ENCODE measurements at regions not wholly inside any gene's neighbourhood (a gene's known extent, or its start where the extent isn't known, plus 50 kb on each side); places are given as distances from the start of the nearest gene placed in this dataset.

DNA sequence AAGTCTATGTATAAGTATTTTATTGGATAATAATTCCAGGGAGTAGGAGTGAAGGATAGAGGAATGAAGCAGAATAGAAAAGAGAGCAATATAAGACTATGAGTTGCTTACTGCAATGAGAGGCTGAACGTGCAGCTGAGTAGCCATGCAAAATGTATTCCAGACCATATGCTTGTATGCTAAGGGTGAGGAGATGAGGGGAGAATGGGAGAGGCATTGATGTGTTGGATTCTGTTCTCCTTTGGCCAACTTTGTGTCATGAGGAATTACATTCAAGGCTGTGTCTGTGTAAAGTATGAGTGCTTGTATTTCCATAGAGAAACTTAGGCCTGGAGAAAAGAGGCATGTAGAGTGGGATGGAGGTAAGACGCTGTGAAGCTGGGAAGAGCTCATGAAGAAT is 301.8 kb downstream of the ARL6IP6 start:
- TF ChIP-seq, protein P1, sequence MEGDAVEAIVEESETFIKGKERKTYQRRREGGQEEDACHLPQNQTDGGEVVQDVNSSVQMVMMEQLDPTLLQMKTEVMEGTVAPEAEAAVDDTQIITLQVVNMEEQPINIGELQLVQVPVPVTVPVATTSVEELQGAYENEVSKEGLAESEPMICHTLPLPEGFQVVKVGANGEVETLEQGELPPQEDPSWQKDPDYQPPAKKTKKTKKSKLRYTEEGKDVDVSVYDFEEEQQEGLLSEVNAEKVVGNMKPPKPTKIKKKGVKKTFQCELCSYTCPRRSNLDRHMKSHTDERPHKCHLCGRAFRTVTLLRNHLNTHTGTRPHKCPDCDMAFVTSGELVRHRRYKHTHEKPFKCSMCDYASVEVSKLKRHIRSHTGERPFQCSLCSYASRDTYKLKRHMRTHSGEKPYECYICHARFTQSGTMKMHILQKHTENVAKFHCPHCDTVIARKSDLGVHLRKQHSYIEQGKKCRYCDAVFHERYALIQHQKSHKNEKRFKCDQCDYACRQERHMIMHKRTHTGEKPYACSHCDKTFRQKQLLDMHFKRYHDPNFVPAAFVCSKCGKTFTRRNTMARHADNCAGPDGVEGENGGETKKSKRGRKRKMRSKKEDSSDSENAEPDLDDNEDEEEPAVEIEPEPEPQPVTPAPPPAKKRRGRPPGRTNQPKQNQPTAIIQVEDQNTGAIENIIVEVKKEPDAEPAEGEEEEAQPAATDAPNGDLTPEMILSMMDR (IDR thresholded peaks at IDR 0.05; ENCODE audit: insufficient read depth, low read depth, low read length): no peak
- H3K4me3 ChIP-seq (ENCODE audit: low read depth, low read length): no peak overlapping the region
- H3K27me3 ChIP-seq (ENCODE audit: control insufficient read depth, insufficient read depth, low read length): no peaks in the 10 kb centered on the region
- no peaks in the 10 kb centered on the region for H3K36me3 ChIP-seq (ENCODE audit: control insufficient read depth, insufficient read depth, low read length)
- POLR2A ChIA-PET: no interaction called here
- CTCF ChIA-PET: no interaction called here
- DNase-seq (ENCODE audit: low read depth): no peak

DNA sequence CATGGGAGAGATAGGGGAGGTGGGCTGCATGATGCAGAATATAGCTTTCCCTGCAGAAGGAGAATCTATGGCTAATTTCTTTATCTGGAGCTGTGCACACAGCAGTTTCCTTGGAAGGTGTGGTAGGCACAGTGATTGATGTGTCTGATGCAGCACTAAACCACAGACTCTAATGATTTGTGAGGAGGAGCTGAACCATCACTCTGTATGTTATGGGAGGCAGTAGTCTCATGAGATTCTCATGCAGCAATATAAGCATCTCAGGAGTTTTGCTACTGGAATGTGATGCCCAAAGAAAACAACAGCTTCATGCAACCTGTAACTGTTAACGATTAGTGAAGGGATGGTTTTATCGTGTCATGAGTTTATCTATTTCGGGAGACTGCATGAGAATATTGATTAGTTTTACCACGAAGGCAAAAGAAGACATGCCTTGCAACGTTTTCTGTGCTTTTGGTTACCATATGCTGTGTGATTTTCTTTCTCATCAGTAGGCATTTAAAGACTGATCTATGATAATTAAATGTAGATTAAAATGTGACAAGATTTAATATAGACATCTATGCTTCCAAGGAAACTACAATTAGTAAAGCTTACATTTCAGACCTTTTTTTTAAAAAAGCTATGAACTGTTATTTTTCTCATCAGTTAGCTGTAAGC is 286.8 kb downstream of the ARL6IP6 start:
- DNase-seq (ENCODE audit: low read depth): no peak
- ChIA-PET CTCF (interaction anchor here (0.6 kb wide), 1 partner anchor 10 kb away, joined by 3 read pairs; no protein-coding TSS in a partner anchor), POLR2A (no interaction called here)

DNA sequence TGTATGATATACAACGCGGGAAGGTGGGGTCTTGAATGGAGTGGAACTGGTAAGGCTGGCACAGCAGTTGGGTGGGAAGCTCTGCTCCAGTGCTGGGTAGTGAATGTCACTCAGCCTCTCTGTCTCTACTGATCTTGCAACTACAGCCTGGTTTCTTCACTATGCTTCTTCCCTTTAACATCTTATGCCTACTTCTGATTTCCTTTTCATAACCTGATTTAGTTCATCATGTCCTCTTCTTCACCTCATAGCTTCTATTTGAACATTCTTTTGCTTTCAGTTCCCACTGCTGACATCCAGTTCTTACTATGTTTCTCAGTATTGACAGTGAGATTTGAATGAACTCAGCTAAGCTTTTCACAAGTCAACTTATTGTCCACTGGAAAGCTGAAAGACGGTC is 286.2 kb downstream of the ARL6IP6 start:
- Histone ChIP-seq H3K4me3 (ENCODE audit: low read depth, low read length) (no peak overlapping the region), H3K27me3 (ENCODE audit: control insufficient read depth, insufficient read depth, low read length) (no peaks in the 10 kb centered on the region), H3K36me3 (ENCODE audit: control insufficient read depth, insufficient read depth, low read length) (no peaks in the 10 kb centered on the region)
- ChIA-PET POLR2A (no interaction called here), CTCF (no interaction called here)
- DNase-seq (ENCODE audit: low read depth): no peak
- TF ChIP-seq, protein P1 (IDR thresholded peaks at IDR 0.05; ENCODE audit: insufficient read depth, low read depth, low read length): no peak

More for the DNA sequence above, 286.8 kb downstream of the ARL6IP6 start:
- Histone ChIP-seq H3K36me3 (ENCODE audit: control insufficient read depth, insufficient read depth, low read length) (no peaks in the 10 kb centered on the region), H3K27me3 (ENCODE audit: control insufficient read depth, insufficient read depth, low read length) (no peaks in the 10 kb centered on the region), H3K4me3 (ENCODE audit: low read depth, low read length) (no peak overlapping the region)
- TF ChIP-seq, protein P1 (IDR thresholded peaks at IDR 0.05; ENCODE audit: insufficient read depth, low read depth, low read length): no peak

DNA sequence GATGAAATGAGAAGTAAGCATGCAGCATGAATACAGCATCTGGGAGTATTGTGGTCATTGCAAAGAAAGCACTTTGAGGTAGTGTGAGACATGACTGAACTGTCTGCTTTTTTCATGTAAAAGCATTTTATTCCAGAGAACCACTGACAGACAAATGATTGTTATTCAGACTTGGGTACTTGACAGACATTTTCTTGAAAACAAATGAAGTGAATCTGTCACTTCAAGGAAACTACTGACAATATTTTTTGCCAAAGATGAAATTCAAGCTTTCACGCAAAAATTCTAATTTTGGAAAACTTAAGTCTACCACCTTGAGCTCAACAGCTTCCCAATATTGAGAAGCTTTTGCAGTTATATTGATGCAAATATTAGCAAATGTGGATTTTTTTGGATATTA is 255.7 kb downstream of the ARL6IP6 start:
- POLR2A ChIA-PET: no interaction called here
- no peaks in the 10 kb centered on the region for H3K36me3 ChIP-seq (ENCODE audit: control insufficient read depth, insufficient read depth, low read length)
- H3K4me3 ChIP-seq (ENCODE audit: low read depth, low read length): no peak overlapping the region
- H3K27me3 ChIP-seq (ENCODE audit: control insufficient read depth, insufficient read depth, low read length): no peaks in the 10 kb centered on the region
- CTCF ChIA-PET: no interaction called here
- no peak for DNase-seq (ENCODE audit: low read depth)
- TF ChIP-seq, protein P1 (IDR thresholded peaks at IDR 0.05; ENCODE audit: insufficient read depth, low read depth, low read length): no peak

DNA sequence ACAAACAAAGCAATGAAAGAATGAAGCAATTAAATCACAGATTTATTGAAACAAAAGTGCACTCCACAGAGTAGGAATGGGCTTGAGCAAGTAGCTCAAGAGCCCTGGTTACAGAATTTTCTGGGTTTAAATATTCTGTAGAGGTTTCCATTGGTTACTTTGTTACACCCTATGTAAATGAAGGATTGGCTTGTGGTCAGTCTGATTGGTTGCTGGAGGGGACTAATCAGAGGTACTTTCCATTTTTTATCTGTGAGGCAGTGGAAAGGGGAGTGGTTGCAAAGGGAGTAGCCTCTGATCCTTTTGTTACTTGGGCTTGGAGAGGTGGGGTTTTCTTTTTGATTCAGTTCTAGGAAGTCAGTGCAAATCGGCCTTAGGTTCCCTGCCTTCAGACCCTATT is 253.3 kb downstream of the ARL6IP6 start:
- Histone ChIP-seq H3K36me3 (ENCODE audit: control insufficient read depth, insufficient read depth, low read length) (no peaks in the 10 kb centered on the region), H3K4me3 (ENCODE audit: low read depth, low read length) (no peak overlapping the region), H3K27me3 (ENCODE audit: control insufficient read depth, insufficient read depth, low read length) (no peaks in the 10 kb centered on the region)
- TF ChIP-seq, protein P1 (IDR thresholded peaks at IDR 0.05; ENCODE audit: insufficient read depth, low read depth, low read length): no peak
- POLR2A ChIA-PET: no interaction called here
- CTCF ChIA-PET: no interaction called here
- DNase-seq (ENCODE audit: low read depth): no peak

All from BJ (cell line).